ENCODE measurements at regions not wholly inside any gene's neighbourhood (a gene's known extent, or its start where the extent isn't known, plus 50 kb on each side); places are given as distances from the start of the nearest gene placed in this dataset.

- TF ChIP-seq MAFK (IDR thresholded peaks at IDR 0.05; ENCODE audit: low read depth, low read length) (no peak), NRF1 (IDR thresholded peaks at IDR 0.05; ENCODE audit: low read depth, low read length) (no peak), POLR2AphosphoS5 (IDR thresholded peaks at IDR 0.05; ENCODE audit: low read depth, low read length) (no peak), POU5F1 (IDR thresholded peaks at IDR 0.05; ENCODE audit: low read depth, low read length) (no peak), RBBP5 (IDR thresholded peaks at IDR 0.05; ENCODE audit: borderline replicate concordance, low read depth, low read length) (no peak)
These were observed 104.0 kb upstream of the HS3ST4 start (continued) for GRCh38 chr16:25587783-25588182.

Data from H1 (cell line).